ENCODE measurements at regions not wholly inside any gene's neighbourhood (a gene's known extent, or its start where the extent isn't known, plus 50 kb on each side); places are given as distances from the start of the nearest gene placed in this dataset.

DNA sequence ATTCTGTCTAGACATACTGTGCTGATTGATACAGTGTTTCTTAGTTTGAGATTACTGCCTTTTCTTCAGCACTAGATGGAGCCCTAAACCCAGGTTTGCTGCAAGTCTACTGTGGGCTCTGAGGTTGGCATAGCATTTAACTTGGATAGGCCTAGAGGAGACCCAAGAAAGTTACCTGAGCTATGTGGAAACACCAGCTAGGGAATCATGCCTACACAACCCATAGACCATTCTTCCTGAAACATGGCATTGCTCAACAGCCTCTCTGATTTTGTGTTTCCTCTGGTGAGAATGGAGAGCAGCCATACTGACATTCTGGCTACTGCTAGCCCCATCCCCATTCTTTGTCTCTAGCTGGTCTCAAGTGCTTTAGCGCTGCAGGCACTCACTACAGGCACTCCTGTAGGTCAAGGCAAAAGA is 287.7 kb upstream of the PCDH18 start:
- intact Hi-C loops (cut with micrococcal nuclease) (loop anchor here (1.0 to 5.0 kb wide), 10 partner anchors 41 to 1099 kb away; no protein-coding TSS in a partner anchor), dilution Hi-C loops (cut with MboI; ENCODE audit: extremely low pct_ligation_motif_present, low sequenced_read_pairs) (no loop called here)
- peak; percentile 65 for FAIRE-seq
- ChIA-PET POLR2A (no interaction called here), CTCF (interaction anchor here (0.6 to 6.7 kb wide), 46 partner anchors 8 to 1120 kb away, joined by 3 to 79 read pairs (median 4); no protein-coding TSS in a partner anchor)
- Histone ChIP-seq H4K20me1 (replicated peaks; ENCODE audit: control insufficient read depth, extremely low read depth, insufficient read depth, low read length) (no peaks in the 10 kb centered on the region), H3K4me1 (ENCODE audit: control insufficient read depth, extremely low read depth, insufficient read depth, low read length) (peaks cover 3% of the 10 kb centered on the region), H3K9ac (replicated peaks; ENCODE audit: extremely low read depth, insufficient read depth, low read length) (no peak overlapping the region), H3K9me1 (replicated peaks; ENCODE audit: control insufficient read depth, extremely low read depth, insufficient read depth, low read length) (no peaks in the 10 kb centered on the region), H3K4me3 (replicated peaks in 1 of 3; ENCODE audit: insufficient read depth in 1 of 3, low read depth in 1 of 3, low read length in 3 of 3) (no peak overlapping the region), H3K27me3 (ENCODE audit: control insufficient read depth in 2 of 2, insufficient read depth in 2 of 2, low read length in 2 of 2) (no peaks in the 10 kb centered on the region), H2AFZ (ENCODE audit: low read depth, low read length) (peak overlapping the region; percentile 4), H3K79me2 (ENCODE audit: control insufficient read depth, insufficient read depth, low read length) (no peaks in the 10 kb centered on the region), H3K4me2 (ENCODE audit: insufficient read depth, low read length) (no peak overlapping the region), H3K36me3 (ENCODE audit: control insufficient read depth in 2 of 2, extremely low read depth in 1 of 2, insufficient read depth in 2 of 2, low read length in 2 of 2) (no peaks in the 10 kb centered on the region), H3K27ac (ENCODE audit: insufficient read depth, low read depth, low read length) (no peak overlapping the region), H3K9me3 (replicated peaks; ENCODE audit: control insufficient read depth, insufficient read depth, low read length) (no peaks in the 10 kb centered on the region)
- peak; percentile 61 for DNase-seq (ENCODE audit: low read depth, low spot score)
- BruUV-seq (replicated peaks) = no TSS peak
- TF ChIP-seq CTCF (IDR thresholded peaks at IDR 0.05; ENCODE audit: extremely low read depth in 1 of 2, insufficient read depth in 1 of 2, low read depth in 1 of 2, low read length in 2 of 2) (peak; percentile 46 to 57), MYC (IDR thresholded peaks at IDR 0.05; ENCODE audit: low read depth, low read length) (no peak)

GRCh38 chr4:137812258-137812657 is 280.0 kb upstream of the PCDH18 start:
- Histone ChIP-seq H2AFZ (ENCODE audit: low read depth, low read length) (no peak overlapping the region), H3K36me3 (ENCODE audit: control insufficient read depth in 2 of 2, extremely low read depth in 1 of 2, insufficient read depth in 2 of 2, low read length in 2 of 2) (no peaks in the 10 kb centered on the region), H4K20me1 (replicated peaks; ENCODE audit: control insufficient read depth, extremely low read depth, insufficient read depth, low read length) (no peaks in the 10 kb centered on the region), H3K9me1 (replicated peaks; ENCODE audit: control insufficient read depth, extremely low read depth, insufficient read depth, low read length) (no peaks in the 10 kb centered on the region), H3K4me2 (ENCODE audit: insufficient read depth, low read length) (no peak overlapping the region), H3K27me3 (ENCODE audit: control insufficient read depth in 2 of 2, insufficient read depth in 2 of 2, low read length in 2 of 2) (no peaks in the 10 kb centered on the region), H3K9me3 (replicated peaks; ENCODE audit: control insufficient read depth, insufficient read depth, low read length) (no peaks in the 10 kb centered on the region), H3K9ac (replicated peaks; ENCODE audit: extremely low read depth, insufficient read depth, low read length) (no peak overlapping the region), H3K4me1 (ENCODE audit: control insufficient read depth, extremely low read depth, insufficient read depth, low read length) (no peaks in the 10 kb centered on the region), H3K4me3 (replicated peaks in 1 of 3; ENCODE audit: insufficient read depth in 1 of 3, low read depth in 1 of 3, low read length in 3 of 3) (no peak overlapping the region), H3K27ac (ENCODE audit: insufficient read depth, low read depth, low read length) (no peak overlapping the region), H3K79me2 (ENCODE audit: control insufficient read depth, insufficient read depth, low read length) (no peaks in the 10 kb centered on the region)
- dilution Hi-C loops (cut with MboI; ENCODE audit: extremely low pct_ligation_motif_present, low sequenced_read_pairs) (no loop called here), intact Hi-C loops (cut with micrococcal nuclease) (no loop called here)
- TF ChIP-seq CTCF (IDR thresholded peaks at IDR 0.05; ENCODE audit: extremely low read depth in 1 of 2, insufficient read depth in 1 of 2, low read depth in 1 of 2, low read length in 2 of 2) (no peak), EZH2 (IDR thresholded peaks at IDR 0.05; ENCODE audit: borderline replicate concordance, low read depth, low read length, severe bottlenecking) (no peak), GATA2 (IDR thresholded peaks at IDR 0.05; ENCODE audit: insufficient read depth, insufficient read length, low read depth, low read length) (no peak), POLR2A (IDR thresholded peaks at IDR 0.05; ENCODE audit: low read depth, low read length) (no peak), FOS (IDR thresholded peaks at IDR 0.05; ENCODE audit: borderline replicate concordance, insufficient read depth, low read length) (no peak), POLR2AphosphoS5 (IDR thresholded peaks at IDR 0.05; ENCODE audit: insufficient read depth, low read depth, low read length) (no peak), JUN (IDR thresholded peaks at IDR 0.05; ENCODE audit: borderline replicate concordance, insufficient read depth, insufficient read length, low read depth) (no peak), MYC (IDR thresholded peaks at IDR 0.05; ENCODE audit: low read depth, low read length) (no peak)
- TF ChIP-seq, protein P1, sequence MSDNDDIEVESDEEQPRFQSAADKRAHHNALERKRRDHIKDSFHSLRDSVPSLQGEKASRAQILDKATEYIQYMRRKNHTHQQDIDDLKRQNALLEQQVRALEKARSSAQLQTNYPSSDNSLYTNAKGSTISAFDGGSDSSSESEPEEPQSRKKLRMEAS (IDR thresholded peaks at IDR 0.05; ENCODE audit: insufficient read depth, insufficient read length) = no peak
- no peak for FAIRE-seq
- ChIA-PET CTCF (interaction anchor here (0.7 to 1.2 kb wide), 3 partner anchors 8 to 278 kb away, joined by 3 to 4 read pairs (median 3); no protein-coding TSS in a partner anchor), POLR2A (no interaction called here)
- no peak for DNase-seq (ENCODE audit: low read depth, low spot score)
- no TSS peak for BruUV-seq (replicated peaks)

Measured in endothelial cell of umbilical vein (primary cell).